COLO668 (cell line): ENCODE measurements at regions not wholly inside any gene's neighbourhood (a gene's known extent, or its start where the extent isn't known, plus 50 kb on each side); places are given as distances from the start of the nearest gene placed in this dataset.

Experiments
- DNase-seq: peaks from one replicate; lab custom pipeline; 2025; ENCODE audit not compliant: unreplicated experiment; lab: John Stamatoyannopoulos, UW

- no peak for DNase-seq
Observed at GRCh38 chr1:87508247-87508787, 179.6 kb downstream of the LMO4 start.

- no peak for DNase-seq
Observed at GRCh38 chr1:87510540-87510939, 181.9 kb downstream of the LMO4 start.

GRCh38 chr1:87511449-87511848 is 182.8 kb downstream of the LMO4 start:
- DNase-seq = no peak

GRCh38 chr1:87512431-87512830 is 183.8 kb downstream of the LMO4 start:
- DNase-seq = no peak

- no peak for DNase-seq
Observed at GRCh38 chr1:87513255-87513654, 184.6 kb downstream of the LMO4 start.

GRCh38 chr1:87513966-87514660 is 185.4 kb downstream of the LMO4 start:
- no peak for DNase-seq

GRCh38 chr1:87515781-87516180 is 187.1 kb downstream of the LMO4 start:
- no peak for DNase-seq

- no peak for DNase-seq
Observed at GRCh38 chr1:87518794-87519193, 190.1 kb downstream of the LMO4 start.

- no peak for DNase-seq
Observed at GRCh38 chr1:87521452-87521851, 192.8 kb downstream of the LMO4 start.

- DNase-seq = no peak
Observed at GRCh38 chr1:87523466-87523865, 194.8 kb downstream of the LMO4 start.

GRCh38 chr1:87524021-87524754 is 195.5 kb downstream of the LMO4 start:
- no peak for DNase-seq

GRCh38 chr1:87528754-87529517 is 200.3 kb downstream of the LMO4 start:
- no peak for DNase-seq

GRCh38 chr1:87530042-87530807 is 201.5 kb downstream of the LMO4 start:
- DNase-seq = no peak

GRCh38 chr1:87535551-87535950 is 206.9 kb downstream of the LMO4 start:
- no peak for DNase-seq

- DNase-seq = no peak
Observed at GRCh38 chr1:87539147-87539546, 210.5 kb downstream of the LMO4 start.

- no peak for DNase-seq
Observed at GRCh38 chr1:87542697-87543096, 214.0 kb downstream of the LMO4 start.

- no peak for DNase-seq
Observed at GRCh38 chr1:87549738-87550137, 221.1 kb downstream of the LMO4 start.

GRCh38 chr1:87553511-87553910 is 224.8 kb downstream of the LMO4 start:
- no peak for DNase-seq

- DNase-seq = no peak
Observed at GRCh38 chr1:87555366-87555765, 226.7 kb downstream of the LMO4 start.

GRCh38 chr1:87556326-87556725 is 227.6 kb downstream of the LMO4 start:
- no peak for DNase-seq

- no peak for DNase-seq
Observed at GRCh38 chr1:87558921-87559320, 230.2 kb downstream of the LMO4 start.
